Activated gamma-delta T cell (primary cell): ENCODE measurements at regions not wholly inside any gene's neighbourhood (a gene's known extent, or its start where the extent isn't known, plus 50 kb on each side); places are given as distances from the start of the nearest gene placed in this dataset.

ENCODE experiments used
- DNase-seq: peaks from one replicate; lab custom pipeline; 2025; lab: John Stamatoyannopoulos, UW

GRCh38 chr17:53891726-53892125, 69.0 kb downstream of the KIF2B start:
- no peak for DNase-seq

- no peak for DNase-seq
Observed at GRCh38 chr17:53892222-53892621, 69.5 kb downstream of the KIF2B start.

GRCh38 chr17:53894591-53894990, 71.9 kb downstream of the KIF2B start:
- no peak for DNase-seq

GRCh38 chr17:53896047-53896446, 73.3 kb downstream of the KIF2B start:
- no peak for DNase-seq

GRCh38 chr17:53900951-53901350, 78.2 kb downstream of the KIF2B start:
- DNase-seq = no peak

- DNase-seq = no peak
Observed at GRCh38 chr17:53907435-53907834, 84.7 kb downstream of the KIF2B start.

- DNase-seq = no peak
Observed at GRCh38 chr17:53909802-53910201, 87.1 kb downstream of the KIF2B start.

- DNase-seq = no peak
Observed at GRCh38 chr17:53912117-53912516, 89.4 kb downstream of the KIF2B start.

- DNase-seq = no peak
Observed at GRCh38 chr17:53919356-53919755, 96.6 kb downstream of the KIF2B start.

- no peak for DNase-seq
Observed at GRCh38 chr17:53924530-53925455, 102.1 kb downstream of the KIF2B start.

GRCh38 chr17:53932386-53932785, 109.7 kb downstream of the KIF2B start:
- no peak for DNase-seq

GRCh38 chr17:53934931-53935330, 112.2 kb downstream of the KIF2B start:
- DNase-seq = no peak

- DNase-seq = no peak
Observed at GRCh38 chr17:53941231-53941630, 118.5 kb downstream of the KIF2B start.

- DNase-seq = no peak
Observed at GRCh38 chr17:53942436-53942835, 119.7 kb downstream of the KIF2B start.

GRCh38 chr17:53942898-53943297, 120.2 kb downstream of the KIF2B start:
- DNase-seq = no peak

- no peak for DNase-seq
Observed at GRCh38 chr17:53948323-53948722, 125.6 kb downstream of the KIF2B start.

GRCh38 chr17:53949473-53950090, 126.9 kb downstream of the KIF2B start:
- DNase-seq = no peak

GRCh38 chr17:53950207-53950857, 127.6 kb downstream of the KIF2B start:
- no peak for DNase-seq

- no peak for DNase-seq
Observed at GRCh38 chr17:53950858-53951250, 128.1 kb downstream of the KIF2B start.

- no peak for DNase-seq
Observed at GRCh38 chr17:53971361-53971760, 148.6 kb downstream of the KIF2B start.

GRCh38 chr17:53979991-53980390, 157.3 kb downstream of the KIF2B start:
- no peak for DNase-seq

GRCh38 chr17:53996131-53996530, 173.4 kb downstream of the KIF2B start:
- no peak for DNase-seq

- DNase-seq = no peak
Observed at GRCh38 chr17:53996890-53997289, 174.2 kb downstream of the KIF2B start.
